SK-N-SH (cell line): ENCODE measurements at regions not wholly inside any gene's neighbourhood (a gene's known extent, or its start where the extent isn't known, plus 50 kb on each side); places are given as distances from the start of the nearest gene placed in this dataset.

Experiments used
- CTCF ChIA-PET: fragments of 300-600, 350-600 bp; formaldehyde crosslinking; extraction: SDS; loops from one replicate; lab custom pipeline; 2021; lab: Yijun Ruan, JAX
- POLR2A ChIA-PET: fragments of 350-600 bp; sonication (Branson Sonifier 250); formaldehyde crosslinking; extraction: SDS; loops from one replicate; lab custom pipeline; 2020; ENCODE audit warnings: antibody characterized with exemption, inconsistent platforms; lab: Yijun Ruan, JAX
- DNase-seq: peaks from one replicate; pipeline ENCODE4 v3.0.0; 2012
- H2AFZ ChIP-seq: fragments of 200-600 bp; sonication (generic); 2 replicates; pipeline ENCODE4 v1.8.1; 2016; ENCODE audit warnings: antibody characterized with exemption, mild to moderate bottlenecking, low read depth
- H3F3A ChIP-seq: fragments of 200-600 bp; sonication (generic); replicated peaks from 2 replicates; pipeline ENCODE3; 2016; ENCODE audit warnings: antibody characterized with exemption, mild to moderate bottlenecking; ENCODE audit not compliant: insufficient read depth
- H3K27ac ChIP-seq, 2 experiments: fragments of 200-500 bp in 1 of 2; fragments of 200-600 bp in 1 of 2; sonication (Bioruptor generic) in 1 of 2; sonication (generic), shearing (Covaris generic) in 1 of 2; 2 replicates each; pipeline versions ENCODE4 v1.5.1 to v1.6.1; 2014 to 2016; ENCODE audit warnings: low read depth in 2 of 2, inconsistent platforms in 1 of 2, low read length in 1 of 2, mild to moderate bottlenecking in 1 of 2, mixed read lengths in 1 of 2
- H3K27me3 ChIP-seq: fragments of 200-600 bp; sonication (generic), shearing (Covaris generic); 2 replicates; pipeline ENCODE4 v1.6.1; 2016; ENCODE audit warnings: mixed run types; ENCODE audit not compliant: insufficient read depth
- H3K36me3 ChIP-seq, 2 experiments: fragments of 200-500 bp in 1 of 2; fragments of 200-600 bp in 1 of 2; sonication (Bioruptor generic) in 1 of 2; sonication (generic) in 1 of 2; replicated peaks in 1 of 2; 2 replicates each; pipeline versions ENCODE3 to v1.5.1; 2014 to 2016; ENCODE audit warnings: low read length in 1 of 2, mild to moderate bottlenecking in 1 of 2; ENCODE audit not compliant: insufficient read depth in 2 of 2, control insufficient read depth in 1 of 2
- H3K4me1 ChIP-seq, 2 experiments: fragments of 200-500 bp in 1 of 2; fragments of 200-600 bp in 1 of 2; sonication (Bioruptor generic) in 1 of 2; sonication (generic), shearing (Covaris generic) in 1 of 2; 2 replicates each; pipeline versions ENCODE4 v1.5.1 to v1.6.1; 2014 to 2016; ENCODE audit warnings: low read depth in 1 of 2, low read length in 1 of 2, mixed run types in 1 of 2; ENCODE audit not compliant: insufficient read depth in 2 of 2, control insufficient read depth in 1 of 2
- H3K4me2 ChIP-seq: fragments of 200-600 bp; sonication (generic), shearing (Covaris generic); 2 replicates; pipeline ENCODE4 v1.6.1; 2017; ENCODE audit warnings: mixed run types
- H3K4me3 ChIP-seq, 2 experiments: fragments of 200-500 bp in 1 of 2; fragments of 200-600 bp in 1 of 2; sonication (Bioruptor generic) in 1 of 2; sonication (generic), shearing (Covaris generic) in 1 of 2; 2 replicates each; pipeline versions ENCODE4 v1.5.1 to v1.8.1; 2014 to 2016; ENCODE audit warnings: low read depth in 2 of 2, inconsistent platforms in 1 of 2, low read length in 1 of 2, mild to moderate bottlenecking in 1 of 2, mixed read lengths in 1 of 2, moderate library complexity in 1 of 2
- H3K79me2 ChIP-seq: fragments of 200-600 bp; sonication (generic); 2 replicates; pipeline ENCODE4 v1.8.1; 2017; ENCODE audit warnings: mild to moderate bottlenecking; ENCODE audit not compliant: insufficient read depth
- H3K9ac ChIP-seq: fragments of 200-600 bp; sonication (generic); 2 replicates; pipeline ENCODE4 v1.6.1; 2017; ENCODE audit warnings: mixed run types
- H3K9me2 ChIP-seq: fragments of 200-600 bp; sonication (generic); 2 replicates; pipeline ENCODE4 v1.6.1; 2017; ENCODE audit warnings: mixed run types
- H3K9me3 ChIP-seq: fragments of 200-600 bp; sonication (generic); 2 replicates; pipeline ENCODE4 v1.6.1; 2017; ENCODE audit warnings: mixed run types, mild to moderate bottlenecking, moderate library complexity
- H4K20me1 ChIP-seq: fragments of 200-600 bp; sonication (generic); 2 replicates; pipeline ENCODE4 v1.6.1; 2017; ENCODE audit warnings: mild to moderate bottlenecking, mixed run types; ENCODE audit not compliant: insufficient read depth
- CTCF ChIP-seq: fragments of 200-600 bp; sonication (generic); IDR thresholded peaks from 2 replicates; pipeline ENCODE4 v1.6.1; 2017; ENCODE audit warnings: antibody characterized with exemption, mild to moderate bottlenecking, moderate library complexity
- ELF1 ChIP-seq: IDR thresholded peaks from 2 replicates; pipeline ENCODE4 v1.4.0; 2012
- GATA2 ChIP-seq: sonication (generic); formaldehyde crosslinking; IDR thresholded peaks from 2 replicates; pipeline ENCODE4 v1.5.0; 2020; ENCODE audit warnings: mild to moderate bottlenecking, missing genetic modification reagents
- IRF3 ChIP-seq: fragments of 150-350 bp; IDR thresholded peaks from 2 replicates; pipeline ENCODE4 v1.6.1; 2016; ENCODE audit warnings: mild to moderate bottlenecking, low read depth, low read length
- MEF2A ChIP-seq: IDR thresholded peaks from 2 replicates; pipeline ENCODE4 v1.4.0; 2012; ENCODE audit warnings: low read depth, borderline replicate concordance
- PBX3 ChIP-seq: IDR thresholded peaks from 2 replicates; pipeline ENCODE4; 2012
- RCOR1 ChIP-seq: fragments of 150-350 bp; IDR thresholded peaks from 2 replicates; pipeline ENCODE4 v1.6.1; 2017; ENCODE audit warnings: antibody characterized with exemption, low read length
- RFX5 ChIP-seq: IDR thresholded peaks from 2 replicates; pipeline ENCODE4 v1.6.1; 2012; ENCODE audit warnings: mild to moderate bottlenecking, improper control_type of control experiment, low read length
- SIN3A ChIP-seq: IDR thresholded peaks from 2 replicates; pipeline ENCODE4 v1.6.1; 2012; ENCODE audit warnings: low read depth, mild to moderate bottlenecking, low read length, moderate library complexity, borderline replicate concordance
- USF2 ChIP-seq: fragments of 150-350 bp; IDR thresholded peaks from 2 replicates; pipeline ENCODE4 v1.6.1; 2017; ENCODE audit warnings: antibody characterized with exemption, low read length, low read depth, borderline replicate concordance
- WGBS: methylation state at CpG from one replicate; pipeline ENCODE4 v1.1.6; 2017; ENCODE audit warnings: low lambda C conversion rate; 5-methylcytosine and 5-hydroxymethylcytosine counted together

GRCh38 chr11:120027546-120028180 lies 110.2 kb downstream of the TRIM29 start:
- Histone ChIP-seq H3K27ac (no peak overlapping the region), H4K20me1 (no peaks in the 10 kb centered on the region), H3F3A (no peaks in the 10 kb centered on the region), H3K9me2 (no peaks in the 10 kb centered on the region), H3K79me2 (no peaks in the 10 kb centered on the region), H3K36me3 (no peaks in the 10 kb centered on the region), H3K4me3 (no peak overlapping the region)
- WGBS: 30% methylated on average over 8 of the region's 11 CpGs
- no peak for TF ChIP-seq GATA2 (CRISPR knock-in tag)
- no peak for TF ChIP-seq RFX5
- no peak for TF ChIP-seq ELF1
- no peak for TF ChIP-seq RCOR1
- TF ChIP-seq USF2: no peak
- no peak for TF ChIP-seq MEF2A
- no peak for TF ChIP-seq CTCF
- no peak for TF ChIP-seq SIN3A
- no peak for TF ChIP-seq IRF3
- TF ChIP-seq PBX3: no peak
- TF ChIP-seq, all 33 proteins: peak for 0
- POLR2A ChIA-PET: no interaction called here
- no peak for DNase-seq
- no peak overlapping the region for H2AFZ ChIP-seq
- H3K9me3 ChIP-seq: no peaks in the 10 kb centered on the region
- H3K9ac ChIP-seq: no peak overlapping the region
- H3K27me3 ChIP-seq: no peaks in the 10 kb centered on the region
- no peak overlapping the region for H3K4me2 ChIP-seq
- CTCF ChIA-PET: interaction anchor here (1.2 to 1.3 kb wide), 2 partner anchors 9 to 14 kb away, joined by 3 to 5 read pairs; no protein-coding TSS in a partner anchor
- H3K4me1 ChIP-seq: peaks cover 0 to 25% of the 10 kb centered on the region in 2 experiments; a peak in 2 of 4 replicates
